Gastroesophageal sphincter (tissue), 3 donors: ENCODE measurements at regions not wholly inside any gene's neighbourhood (a gene's known extent, or its start where the extent isn't known, plus 50 kb on each side); places are given as distances from the start of the nearest gene placed in this dataset.

Source experiments
- POLR2A ChIP-seq, 2 donors: fragments of 450-650 bp; IDR thresholded peaks; one replicate each; pipeline ENCODE4 v1.6.1; 2017; ENCODE audit warnings: antibody characterized with exemption in 2 of 2, mild to moderate bottlenecking in 2 of 2, moderate library complexity in 1 of 2
- TF ChIP-seq, protein P1 (sequence below), 4 experiments: fragments of 200-600 bp in 2 of 4; fragments of 450-650 bp in 2 of 4; sonication (generic) in 1 of 4; IDR thresholded peaks; one replicate each; pipeline ENCODE4 v1.5.1; 2017 to 2019; ENCODE audit warnings: antibody characterized with exemption in 4 of 4, mild to moderate bottlenecking in 2 of 4, moderate library complexity in 2 of 4

DNA sequence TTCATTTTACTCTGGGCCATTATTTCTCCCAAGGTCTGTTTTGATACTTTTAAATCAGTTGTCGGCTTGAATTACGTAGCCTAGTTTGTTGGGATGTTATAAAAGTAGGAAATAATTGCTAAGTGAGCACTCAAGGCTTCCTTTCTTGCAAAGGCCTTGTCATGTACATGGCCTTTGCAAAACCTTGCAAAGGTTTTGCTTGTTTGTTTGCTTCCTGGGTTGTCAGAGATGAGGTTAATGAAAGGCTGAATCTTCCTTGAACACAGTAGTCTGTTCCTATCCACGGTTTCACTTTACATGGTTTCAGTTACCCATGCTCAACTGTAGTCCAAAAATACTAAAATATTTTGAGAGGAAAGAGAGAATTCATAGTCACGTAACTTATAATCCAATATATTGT is 113.5 kb downstream of the NAA11 start:
- TF ChIP-seq, protein P1, sequence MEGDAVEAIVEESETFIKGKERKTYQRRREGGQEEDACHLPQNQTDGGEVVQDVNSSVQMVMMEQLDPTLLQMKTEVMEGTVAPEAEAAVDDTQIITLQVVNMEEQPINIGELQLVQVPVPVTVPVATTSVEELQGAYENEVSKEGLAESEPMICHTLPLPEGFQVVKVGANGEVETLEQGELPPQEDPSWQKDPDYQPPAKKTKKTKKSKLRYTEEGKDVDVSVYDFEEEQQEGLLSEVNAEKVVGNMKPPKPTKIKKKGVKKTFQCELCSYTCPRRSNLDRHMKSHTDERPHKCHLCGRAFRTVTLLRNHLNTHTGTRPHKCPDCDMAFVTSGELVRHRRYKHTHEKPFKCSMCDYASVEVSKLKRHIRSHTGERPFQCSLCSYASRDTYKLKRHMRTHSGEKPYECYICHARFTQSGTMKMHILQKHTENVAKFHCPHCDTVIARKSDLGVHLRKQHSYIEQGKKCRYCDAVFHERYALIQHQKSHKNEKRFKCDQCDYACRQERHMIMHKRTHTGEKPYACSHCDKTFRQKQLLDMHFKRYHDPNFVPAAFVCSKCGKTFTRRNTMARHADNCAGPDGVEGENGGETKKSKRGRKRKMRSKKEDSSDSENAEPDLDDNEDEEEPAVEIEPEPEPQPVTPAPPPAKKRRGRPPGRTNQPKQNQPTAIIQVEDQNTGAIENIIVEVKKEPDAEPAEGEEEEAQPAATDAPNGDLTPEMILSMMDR (IDR thresholded peaks at IDR 0.05) = no peak
- TF ChIP-seq POLR2A (IDR thresholded peaks at IDR 0.05) = no peak
